HG02885 (cell line): ENCODE measurements at regions not wholly inside any gene's neighbourhood (a gene's known extent, or its start where the extent isn't known, plus 50 kb on each side); places are given as distances from the start of the nearest gene placed in this dataset.

ENCODE experiments used
- ATAC-seq: cut with Tn5 transposase; IDR thresholded peaks from one replicate; pipeline ENCODE4 v1.9.1; 2021; ENCODE audit warnings: mild to moderate bottlenecking; ENCODE audit not compliant: unreplicated experiment, poor library complexity

DNA sequence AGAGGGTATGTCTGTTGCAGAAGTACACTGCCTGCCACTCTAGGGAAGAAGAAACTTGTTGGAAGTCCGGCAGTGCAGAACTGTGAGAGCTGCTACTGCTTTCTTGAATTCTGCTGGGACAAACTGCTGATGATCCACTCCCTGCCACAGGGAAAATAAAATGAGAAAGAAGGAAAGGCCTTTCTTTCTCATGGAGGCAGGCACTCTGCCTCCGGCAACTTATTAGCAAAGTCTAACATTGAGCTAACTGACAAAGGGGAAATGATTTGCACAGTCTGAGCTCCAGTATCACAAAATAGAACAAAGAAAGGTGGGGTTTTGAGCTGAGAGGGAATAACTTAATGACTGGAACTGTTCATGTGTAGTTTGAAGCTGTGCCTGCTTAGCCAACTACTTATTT is 134.6 kb downstream of the AASDHPPT start:
- ATAC-seq: no peak

- ATAC-seq: no peak
Observed at GRCh38 chr11:106216281-106216680, 138.8 kb downstream of the AASDHPPT start.

DNA sequence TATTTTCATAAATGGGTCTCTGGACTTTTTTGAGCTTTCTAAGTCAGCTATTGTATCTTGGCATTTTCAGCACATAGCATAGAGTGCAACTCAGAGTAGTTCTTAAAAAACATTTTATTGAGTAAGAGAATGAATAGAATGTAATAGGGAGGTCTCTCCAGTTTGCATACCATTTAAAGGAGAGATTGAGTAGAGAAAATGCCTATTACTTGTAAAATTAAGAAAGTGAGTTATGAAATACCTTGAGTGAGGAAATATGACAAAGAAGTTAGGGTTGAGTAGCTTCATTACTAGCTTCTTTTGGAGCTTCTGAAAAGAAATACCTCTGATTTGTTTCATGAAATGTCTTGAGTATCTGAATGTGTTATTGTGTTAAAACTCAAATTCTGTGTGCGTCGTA is 140.0 kb downstream of the AASDHPPT start:
- no peak for ATAC-seq

DNA sequence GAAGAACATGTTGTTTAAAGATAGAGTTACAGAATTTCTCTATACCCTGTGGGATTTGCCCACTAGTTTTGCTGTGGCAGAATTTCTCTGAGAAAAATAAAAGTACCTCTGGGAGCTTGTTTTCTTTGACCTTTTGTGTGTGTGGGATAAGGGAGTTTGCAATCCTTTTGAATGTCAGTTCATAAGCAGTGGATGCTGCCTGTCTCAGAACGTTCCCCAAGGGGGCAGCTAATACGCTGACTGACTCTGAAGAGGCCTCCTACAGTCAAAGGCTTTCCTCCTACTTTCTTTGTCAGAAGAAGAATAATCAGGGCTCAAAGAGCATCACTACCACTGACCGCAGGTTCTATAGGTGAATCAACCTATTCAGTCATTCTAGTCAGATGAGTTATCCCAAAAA is 140.6 kb downstream of the AASDHPPT start:
- ATAC-seq: no peak

- ATAC-seq: no peak
Observed at GRCh38 chr11:106222626-106223025, 145.2 kb downstream of the AASDHPPT start.

GRCh38 chr11:106224172-106224571 is 146.7 kb downstream of the AASDHPPT start:
- ATAC-seq: no peak

- no peak for ATAC-seq
Observed at GRCh38 chr11:106228996-106229395, 151.5 kb downstream of the AASDHPPT start.

DNA sequence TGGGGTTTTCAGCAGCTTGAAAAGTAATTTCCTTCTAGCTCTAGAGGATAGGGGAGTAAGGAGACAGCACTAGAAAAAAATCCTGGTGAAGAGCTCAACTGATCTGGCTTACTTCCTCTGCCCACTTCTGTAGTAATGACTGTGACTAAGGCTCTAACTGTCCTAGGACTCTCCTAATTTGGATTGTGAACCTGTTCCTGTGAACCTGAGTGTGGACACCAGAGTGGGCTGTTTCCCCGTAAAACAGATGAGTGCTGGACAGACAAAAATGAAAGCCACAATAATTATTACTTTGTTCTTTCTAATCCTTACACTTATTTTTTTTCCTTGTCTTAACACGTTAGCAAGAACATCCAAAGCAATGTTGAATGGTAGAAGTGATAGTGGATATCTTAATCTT is 154.1 kb downstream of the AASDHPPT start:
- no peak for ATAC-seq

DNA sequence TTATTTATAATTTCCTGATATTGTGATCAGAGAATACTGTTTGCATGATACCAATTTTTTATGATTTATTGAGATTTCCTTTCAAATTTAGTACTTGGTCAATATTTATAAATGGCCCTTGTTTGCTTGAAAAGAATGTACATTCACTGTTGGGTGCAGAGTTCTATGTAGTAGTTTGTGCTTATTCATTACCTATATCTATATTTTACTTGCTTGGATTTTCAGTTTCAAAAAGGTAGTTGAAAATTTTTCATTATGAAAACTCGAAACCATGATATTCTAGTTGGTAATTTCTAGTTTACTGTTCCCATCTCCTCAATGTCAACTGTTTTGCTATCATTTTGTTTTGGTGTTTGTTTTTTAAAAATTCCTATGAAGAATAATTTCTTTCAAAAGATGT is 155.7 kb downstream of the AASDHPPT start:
- no peak for ATAC-seq

- peak; percentile 56 for ATAC-seq
Observed at GRCh38 chr11:106234794-106235193, 157.3 kb downstream of the AASDHPPT start.

- ATAC-seq: no peak
Observed at GRCh38 chr11:106236295-106236694, 158.8 kb downstream of the AASDHPPT start.

GRCh38 chr11:106238704-106239360 is 161.4 kb downstream of the AASDHPPT start:
- ATAC-seq: no peak

- ATAC-seq: no peak
Observed at GRCh38 chr11:106241601-106242257, 164.3 kb downstream of the AASDHPPT start.

- no peak for ATAC-seq
Observed at GRCh38 chr11:106242718-106243415, 165.4 kb downstream of the AASDHPPT start.

DNA sequence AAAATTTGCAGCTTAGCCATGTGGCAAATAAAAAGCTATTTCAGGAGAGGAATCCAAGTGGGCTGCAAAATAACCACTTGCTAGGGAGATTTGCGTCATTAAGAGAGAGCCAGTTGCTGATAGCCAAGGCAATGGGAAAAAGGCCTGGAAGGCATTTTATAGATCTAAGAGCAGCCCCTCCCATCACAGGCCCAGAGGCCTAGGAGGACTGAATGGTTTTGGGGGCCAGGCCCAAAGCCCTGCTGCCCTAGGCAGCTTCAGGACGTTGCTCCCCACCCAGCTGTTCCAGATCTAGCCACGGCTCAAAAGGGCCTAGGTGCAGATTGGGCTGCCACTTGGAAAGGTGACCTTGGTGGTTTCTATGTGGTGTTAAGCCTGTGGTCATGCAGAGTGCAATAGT is 169.0 kb downstream of the AASDHPPT start:
- ATAC-seq: no peak

DNA sequence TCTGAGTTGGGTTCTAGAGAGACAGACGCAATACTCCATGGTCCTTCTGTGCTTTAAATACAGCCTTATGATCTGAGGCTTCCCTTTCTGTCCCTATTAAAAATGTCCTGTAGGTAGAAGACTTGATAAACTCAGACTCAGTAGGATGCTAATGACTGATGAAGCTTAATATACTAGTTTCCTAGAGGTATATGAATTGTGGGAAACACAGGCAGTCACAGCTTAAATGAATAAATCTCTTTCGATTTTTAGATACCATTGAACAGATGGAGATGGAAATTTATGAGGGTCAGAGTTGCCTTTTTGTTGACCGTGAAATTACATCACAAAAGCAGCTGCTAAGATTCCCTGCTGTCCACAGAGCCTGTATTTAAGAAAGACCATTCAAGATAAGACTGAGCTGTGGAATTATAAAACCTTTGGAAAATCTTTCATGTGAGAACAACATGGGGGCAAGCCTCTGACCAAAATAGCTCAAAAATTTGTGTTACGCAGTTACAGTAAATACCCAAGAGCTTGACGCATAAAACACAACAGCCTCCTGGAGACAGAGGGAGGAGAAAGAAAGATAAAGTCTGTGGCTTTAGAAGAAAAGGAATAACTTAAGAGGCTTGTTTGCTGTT is 172.3 kb downstream of the AASDHPPT start:
- no peak for ATAC-seq

DNA sequence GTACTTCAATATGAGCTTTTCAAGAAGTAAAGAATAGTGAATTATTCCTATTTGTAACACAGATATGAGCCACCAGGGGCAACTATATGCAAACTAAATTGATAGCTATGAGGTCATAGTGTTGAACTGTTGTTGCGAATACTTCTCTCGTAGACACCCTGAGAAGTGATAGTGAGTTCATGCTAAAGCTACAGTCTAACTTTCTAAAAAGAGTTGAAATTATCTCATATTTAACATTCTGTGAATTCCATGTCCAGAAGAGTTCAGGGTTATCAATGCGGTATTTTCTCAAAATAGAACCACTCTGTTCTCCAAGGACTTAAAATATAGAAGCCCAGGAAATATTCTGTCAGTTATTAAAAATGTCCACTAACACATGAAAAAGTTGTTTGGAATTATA is 185.4 kb downstream of the AASDHPPT start:
- no peak for ATAC-seq

DNA sequence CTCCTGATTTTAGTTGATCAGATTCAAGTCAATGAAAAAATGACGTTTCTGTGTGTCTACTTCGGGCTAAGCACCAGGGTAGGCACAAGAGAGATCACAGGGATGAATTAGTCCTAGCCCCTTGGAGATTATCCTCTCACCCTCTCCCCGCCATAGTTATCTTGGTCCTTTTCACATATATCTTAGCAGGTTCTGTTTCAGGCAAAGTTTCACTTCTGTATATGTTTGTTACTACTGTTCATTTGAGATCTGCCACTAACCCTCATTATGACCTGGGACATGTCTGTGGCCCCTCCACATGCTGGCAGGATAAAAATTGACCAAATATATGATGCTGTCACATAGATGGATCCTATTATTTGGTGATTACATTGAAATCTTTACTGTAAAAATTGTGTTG is 186.1 kb downstream of the AASDHPPT start:
- no peak for ATAC-seq

DNA sequence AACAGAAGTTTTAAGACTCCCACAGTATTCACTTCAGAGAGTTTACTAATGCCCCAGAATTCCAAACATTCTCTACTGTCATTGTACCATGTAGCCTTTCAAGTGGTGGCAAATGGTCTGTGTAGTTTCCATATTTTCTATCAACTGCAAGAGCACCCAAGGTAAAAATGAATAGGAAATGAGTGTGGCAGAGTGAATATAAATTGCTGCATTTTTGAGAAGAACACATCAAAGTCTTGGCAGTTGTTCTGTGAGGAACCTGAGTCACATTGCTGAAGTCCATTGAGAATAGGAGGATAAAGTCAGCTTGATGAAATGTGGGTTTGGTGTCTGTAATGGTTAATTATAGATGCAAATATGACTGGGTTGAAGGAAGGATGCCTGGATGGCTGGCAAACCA is 193.6 kb downstream of the AASDHPPT start:
- no peak for ATAC-seq

GRCh38 chr11:106271686-106272085 is 194.2 kb downstream of the AASDHPPT start:
- ATAC-seq: no peak

DNA sequence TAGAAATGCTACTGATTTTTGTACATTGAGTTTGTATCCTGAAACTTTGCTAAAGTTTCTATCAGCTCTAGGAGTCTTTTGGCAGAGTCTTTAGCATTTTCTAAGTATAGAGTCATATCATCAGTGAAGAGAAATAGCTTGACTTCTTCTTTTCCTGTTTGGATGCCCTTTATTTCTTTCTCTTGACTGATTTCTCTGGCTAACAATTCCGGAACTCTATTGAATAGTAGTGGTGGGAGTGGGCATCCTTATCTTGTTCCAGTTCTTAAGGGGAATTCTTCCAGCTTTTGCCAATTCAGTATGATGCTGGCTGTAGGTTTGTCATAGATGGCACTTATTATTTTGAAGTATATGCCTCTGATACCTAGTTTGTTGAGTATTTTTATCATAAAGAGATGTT is 197.7 kb downstream of the AASDHPPT start:
- no peak for ATAC-seq
